H1 (cell line): ENCODE measurements at regions not wholly inside any gene's neighbourhood (a gene's known extent, or its start where the extent isn't known, plus 50 kb on each side); places are given as distances from the start of the nearest gene placed in this dataset.

ENCODE experiments used
- CTCF ChIA-PET: fragments of 300-600 bp; sonication (Branson Sonifier 250); formaldehyde crosslinking; loops from one replicate; lab custom pipeline; 2021; ENCODE audit not compliant: partially characterized antibody; lab: Charles Lee
- POLR2A ChIA-PET: fragments of 300-600 bp; sonication (Branson Sonifier 250); formaldehyde crosslinking; loops from one replicate; lab custom pipeline; 2021; ENCODE audit warnings: inconsistent platforms; ENCODE audit not compliant: partially characterized antibody; lab: Charles Lee
- DNase-seq, 2 experiments: peaks; one replicate each; pipeline versions ENCODE4 v3.0.0 to v3.0.0-alpha.2; 2010 to 2022; ENCODE audit warnings: low spot score in 2 of 2, low read depth in 1 of 2, mixed read lengths in 1 of 2
- FAIRE-seq: peaks from 2 replicates; lab custom pipeline; 2011; peaks lifted over from hg19 to GRCh38; lab: Jason Lieb, UNC
- H2AFZ ChIP-seq: 2 replicates; pipeline ENCODE4 v1.8.1; 2012; ENCODE audit warnings: low read length, inconsistent platforms
- H2AK5ac ChIP-seq: 2 replicates; pipeline ENCODE4 v1.6.1; 2013; ENCODE audit warnings: low read depth, low read length
- H2BK120ac ChIP-seq: replicated peaks from 2 replicates; pipeline ENCODE3; 2013; ENCODE audit warnings: low read depth, low read length, inconsistent platforms
- H2BK12ac ChIP-seq: 2 replicates; pipeline ENCODE4 v1.6.1; 2013; ENCODE audit warnings: low read depth, low read length
- H2BK15ac ChIP-seq: 2 replicates; pipeline ENCODE4 v1.6.1; 2013; ENCODE audit warnings: low read length
- H2BK20ac ChIP-seq: 2 replicates; pipeline ENCODE4 v1.6.1; 2013; ENCODE audit warnings: low read length
- H2BK5ac ChIP-seq: 2 replicates; pipeline ENCODE4 v1.6.1; 2013; ENCODE audit warnings: low read depth, low read length
- H3K14ac ChIP-seq: 2 replicates; pipeline ENCODE4 v1.6.1; 2013; ENCODE audit warnings: inconsistent platforms; ENCODE audit not compliant: insufficient read length
- H3K18ac ChIP-seq: 2 replicates; pipeline ENCODE4 v1.6.1; 2013; ENCODE audit warnings: low read length; ENCODE audit errors: extremely low read depth
- H3K23ac ChIP-seq: 2 replicates; pipeline ENCODE4 v1.6.1; 2013; ENCODE audit warnings: inconsistent platforms; ENCODE audit not compliant: insufficient read length
- H3K23me2 ChIP-seq: 2 replicates; pipeline ENCODE4 v1.6.1; 2013; ENCODE audit warnings: low read depth, low read length
- H3K27ac ChIP-seq: 2 replicates; pipeline ENCODE4 v1.6.1; 2011; ENCODE audit warnings: low read depth, low read length, inconsistent platforms
- H3K27me3 ChIP-seq, 4 experiments: replicated peaks in 1 of 4; 1 replicate in 1 of 4; 2 replicates in 3 of 4; pipeline versions ENCODE4 v1.6.1 to v1.8.1; 2011 to 2013; ENCODE audit warnings: low read length in 3 of 4, mild to moderate bottlenecking in 3 of 4, inconsistent platforms in 2 of 4, mixed read lengths in 2 of 4, moderate library complexity in 1 of 4; ENCODE audit not compliant: control insufficient read depth in 3 of 4, insufficient read depth in 3 of 4; ENCODE audit errors: extremely low read depth in 1 of 4
- H3K36me3 ChIP-seq, 4 experiments: 2 replicates each; pipeline versions ENCODE4 v1.6.1 to v1.8.1; 2011 to 2013; ENCODE audit warnings: mild to moderate bottlenecking in 4 of 4, low read length in 3 of 4, moderate library complexity in 2 of 4, control low read depth in 1 of 4, inconsistent platforms in 1 of 4; ENCODE audit not compliant: insufficient read depth in 4 of 4, control insufficient read depth in 2 of 4
- H3K4ac ChIP-seq: replicated peaks from 2 replicates; pipeline ENCODE3; 2013; ENCODE audit warnings: low read length, low read depth, mixed read lengths, inconsistent platforms; ENCODE audit not compliant: insufficient read length
- H3K4me1 ChIP-seq, 4 experiments: replicated peaks in 1 of 4; 1 replicate in 1 of 4; 2 replicates in 3 of 4; pipeline versions ENCODE4 v1.6.1 to v1.8.1; 2011 to 2013; ENCODE audit warnings: low read length in 3 of 4, inconsistent platforms in 2 of 4, mixed read lengths in 1 of 4; ENCODE audit not compliant: insufficient read depth in 4 of 4, control insufficient read depth in 3 of 4
- H3K4me2 ChIP-seq, 2 experiments: 2 replicates each; pipeline versions ENCODE4 v1.6.1 to v1.8.1; 2011 to 2013; ENCODE audit warnings: low read depth in 2 of 2, low read length in 2 of 2, control low read depth in 1 of 2, inconsistent platforms in 1 of 2, mild to moderate bottlenecking in 1 of 2; ENCODE audit not compliant: insufficient read depth in 1 of 2
- H3K4me3 ChIP-seq, 4 experiments: fragments of 200-600, 300-600 bp in 1 of 4; sonication (generic), shearing (Covaris generic), sonication (Bioruptor Twin) in 1 of 4; 2 replicates each; pipeline versions ENCODE4 v1.5.1 to v1.8.1; 2011 to 2016; ENCODE audit warnings: low read length in 4 of 4, low read depth in 3 of 4, control low read depth in 2 of 4, inconsistent platforms in 2 of 4, mild to moderate bottlenecking in 2 of 4, mixed read lengths in 1 of 4, moderate library complexity in 1 of 4; ENCODE audit not compliant: insufficient read depth in 2 of 4; ENCODE audit errors: extremely low read depth in 1 of 4
- H3K56ac ChIP-seq: replicated peaks from 2 replicates; pipeline ENCODE3; 2013; ENCODE audit warnings: low read depth, mild to moderate bottlenecking, mixed read lengths, low read length, inconsistent platforms; ENCODE audit not compliant: insufficient read length
- H3K79me1 ChIP-seq: 2 replicates; pipeline ENCODE4 v1.6.1; 2013; ENCODE audit warnings: low read depth, low read length, control low read depth
- H3K79me2 ChIP-seq, 2 experiments: 2 replicates each; pipeline versions ENCODE4 v1.6.1 to v1.8.1; 2012 to 2013; ENCODE audit warnings: low read length in 2 of 2, mild to moderate bottlenecking in 2 of 2, inconsistent platforms in 1 of 2; ENCODE audit not compliant: insufficient read depth in 2 of 2, control insufficient read depth in 1 of 2
- H3K9ac ChIP-seq, 4 experiments: replicated peaks in 1 of 4; 1 replicate in 1 of 4; 2 replicates in 3 of 4; pipeline versions ENCODE4 v1.6.1 to v1.8.1; 2011 to 2013; ENCODE audit warnings: low read depth in 3 of 4, low read length in 3 of 4, control low read depth in 2 of 4, mild to moderate bottlenecking in 2 of 4, moderate library complexity in 2 of 4, inconsistent platforms in 1 of 4; ENCODE audit errors: extremely low read depth in 1 of 4
- H3K9me3 ChIP-seq, 2 experiments: 2 replicates each; pipeline versions ENCODE4 v1.6.1 to v1.8.1; 2012 to 2013; ENCODE audit warnings: mild to moderate bottlenecking in 2 of 2, moderate library complexity in 2 of 2, control low read depth in 1 of 2, inconsistent platforms in 1 of 2, low read depth in 1 of 2, low read length in 1 of 2, mixed read lengths in 1 of 2; ENCODE audit not compliant: insufficient read depth in 2 of 2
- H4K20me1 ChIP-seq, 2 experiments: replicated peaks in 1 of 2; 2 replicates each; pipeline versions ENCODE3 to v1.8.1; 2011 to 2013; ENCODE audit warnings: inconsistent platforms in 2 of 2, low read length in 2 of 2, mild to moderate bottlenecking in 1 of 2; ENCODE audit not compliant: insufficient read depth in 2 of 2, control insufficient read depth in 1 of 2
- H4K5ac ChIP-seq: 2 replicates; pipeline ENCODE4 v1.6.1; 2013; ENCODE audit warnings: low read length, low read depth, mixed read lengths, inconsistent platforms; ENCODE audit not compliant: insufficient read length
- H4K8ac ChIP-seq: 2 replicates; pipeline ENCODE4 v1.8.0; 2013; ENCODE audit warnings: mild to moderate bottlenecking, moderate library complexity, low read length, inconsistent platforms; ENCODE audit not compliant: insufficient read depth; ENCODE audit errors: extremely low read depth
- H4K91ac ChIP-seq: replicated peaks from 2 replicates; pipeline ENCODE3; 2013; ENCODE audit warnings: low read length, mixed read lengths, inconsistent platforms; ENCODE audit not compliant: insufficient read length
- CHD2 ChIP-seq: IDR thresholded peaks from 2 replicates; pipeline ENCODE4 v1.6.1; 2012; ENCODE audit warnings: low read length, improper control_type of control experiment
- CREB1 ChIP-seq: IDR thresholded peaks from 2 replicates; pipeline ENCODE4 v1.6.1; 2012; ENCODE audit warnings: inconsistent platforms
- KDM5A ChIP-seq: fragments of 200-600 bp; IDR thresholded peaks from 2 replicates; pipeline ENCODE4 v1.7.1; 2012; ENCODE audit warnings: mild to moderate bottlenecking, low read length, inconsistent platforms, mixed read lengths
- MAX ChIP-seq: IDR thresholded peaks from 2 replicates; pipeline ENCODE4 v1.6.1; 2012; ENCODE audit warnings: inconsistent platforms
- POLR2A ChIP-seq, 2 experiments: IDR thresholded peaks; 1 replicate in 1 of 2; 2 replicates in 1 of 2; pipeline ENCODE4 v1.6.1; 2011; ENCODE audit warnings: low read depth in 2 of 2, low read length in 2 of 2, mild to moderate bottlenecking in 2 of 2; ENCODE audit errors: control extremely low read depth in 1 of 2
- POLR2AphosphoS5 ChIP-seq: IDR thresholded peaks from 2 replicates; pipeline ENCODE4 v1.6.1; 2011; ENCODE audit warnings: low read depth, low read length
- SIX5 ChIP-seq: IDR thresholded peaks from 2 replicates; pipeline ENCODE4 v1.6.1; 2011; ENCODE audit warnings: mild to moderate bottlenecking, low read depth, low read length
- SP4 ChIP-seq: IDR thresholded peaks from 2 replicates; pipeline ENCODE4 v1.6.1; 2012; ENCODE audit warnings: low read length, inconsistent platforms
- SUZ12 ChIP-seq: fragments of 200-600 bp; sonication (generic); IDR thresholded peaks from 2 replicates; pipeline ENCODE4 v1.6.1; 2012; ENCODE audit warnings: mild to moderate bottlenecking, inconsistent platforms, low read length, moderate library complexity, mixed read lengths
- WGBS, 2 experiments: shearing (Covaris generic) in 1 of 2; methylation state at CpG; one replicate each; pipeline versions ENCODE4 v1.1.6 to v1.1.7; 2013 to 2015; ENCODE audit warnings: low lambda C conversion rate in 2 of 2, mixed read lengths in 2 of 2, inconsistent platforms in 1 of 2, low coverage in 1 of 2, missing lambda C conversion rate in 1 of 2; ENCODE audit not compliant: insufficient replicate concordance in 2 of 2, insufficient coverage in 1 of 2, insufficient read length in 1 of 2; ENCODE audit errors: extremely low coverage in 1 of 2, missing lambda C conversion rate in 1 of 2; 5-methylcytosine and 5-hydroxymethylcytosine counted together
- TF ChIP-seq, protein P1 (sequence below), 3 experiments: IDR thresholded peaks; 1 replicate in 2 of 3; 2 replicates in 1 of 3; pipeline versions ENCODE4 v1.5.1 to v1.6.1; 2011; ENCODE audit warnings: low read length in 3 of 3, mild to moderate bottlenecking in 3 of 3, inconsistent platforms in 2 of 3, low read depth in 1 of 3, moderate library complexity in 1 of 3; ENCODE audit not compliant: insufficient read depth in 1 of 3; ENCODE audit errors: control extremely low read depth in 1 of 3

- POLR2A ChIA-PET, result interaction anchor here (0.5 to 1.9 kb wide), 4 partner anchors 26 to 602 kb away, joined by 3 to 6 read pairs (median 3); no protein-coding TSS in a partner anchor
- no peak for FAIRE-seq
- no peaks in the 10 kb centered on the region for H3K36me3 ChIP-seq
- peak; percentile 56; the same call in 1 of the 2 replicates for TF ChIP-seq CREB1
- TF ChIP-seq CHD2, result peak; percentile 71
- TF ChIP-seq SUZ12, result peak; percentile 38
- TF ChIP-seq POLR2A (IDR thresholded peaks at IDR 0.05; ENCODE audit: control extremely low read depth in 1 of 2, low read depth in 2 of 2, low read length in 2 of 2), result peak; percentile 82 to 87
- TF ChIP-seq SP4, result no peak
- TF ChIP-seq KDM5A, result no peak
- peak; percentile 64 for TF ChIP-seq MAX
- peak; percentile 87 for TF ChIP-seq POLR2AphosphoS5
- no peak for TF ChIP-seq SIX5
- TF ChIP-seq, protein P1, sequence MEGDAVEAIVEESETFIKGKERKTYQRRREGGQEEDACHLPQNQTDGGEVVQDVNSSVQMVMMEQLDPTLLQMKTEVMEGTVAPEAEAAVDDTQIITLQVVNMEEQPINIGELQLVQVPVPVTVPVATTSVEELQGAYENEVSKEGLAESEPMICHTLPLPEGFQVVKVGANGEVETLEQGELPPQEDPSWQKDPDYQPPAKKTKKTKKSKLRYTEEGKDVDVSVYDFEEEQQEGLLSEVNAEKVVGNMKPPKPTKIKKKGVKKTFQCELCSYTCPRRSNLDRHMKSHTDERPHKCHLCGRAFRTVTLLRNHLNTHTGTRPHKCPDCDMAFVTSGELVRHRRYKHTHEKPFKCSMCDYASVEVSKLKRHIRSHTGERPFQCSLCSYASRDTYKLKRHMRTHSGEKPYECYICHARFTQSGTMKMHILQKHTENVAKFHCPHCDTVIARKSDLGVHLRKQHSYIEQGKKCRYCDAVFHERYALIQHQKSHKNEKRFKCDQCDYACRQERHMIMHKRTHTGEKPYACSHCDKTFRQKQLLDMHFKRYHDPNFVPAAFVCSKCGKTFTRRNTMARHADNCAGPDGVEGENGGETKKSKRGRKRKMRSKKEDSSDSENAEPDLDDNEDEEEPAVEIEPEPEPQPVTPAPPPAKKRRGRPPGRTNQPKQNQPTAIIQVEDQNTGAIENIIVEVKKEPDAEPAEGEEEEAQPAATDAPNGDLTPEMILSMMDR (IDR thresholded peaks at IDR 0.05; ENCODE audit: control extremely low read depth in 1 of 3, insufficient read depth in 1 of 3, low read depth in 1 of 3, low read length in 3 of 3), result no peak
Measured at GRCh38 chr9:94030318-94031179, 53.7 kb upstream of the PTPDC1 start.

More at GRCh38 chr9:94030318-94031179, 53.7 kb upstream of the PTPDC1 start:
- H3K79me2 ChIP-seq, result no peaks in the 10 kb centered on the region
- peak overlapping the region; percentile 39; the same call in 1 of the 2 replicates for H2BK5ac ChIP-seq
- H2BK12ac ChIP-seq, result no peak overlapping the region
- H3K23me2 ChIP-seq, result no peaks in the 10 kb centered on the region; the same call in none of the 2 replicates
- H3K27me3 ChIP-seq, result peaks cover 0 to 7% (median 1%) of the 10 kb centered on the region in 4 experiments; a peak in 4 of 7 replicates
- WGBS, 2 experiments, result 2% methylated on average over 69 of the region's 97 CpGs; no CpG with 5 or more reads in 1 of the 2 experiments
- peak overlapping the region; percentile 45 for H2BK120ac ChIP-seq
- no peak overlapping the region for H3K23ac ChIP-seq
- H3K9me3 ChIP-seq, result peaks cover 14 to 22% of the 10 kb centered on the region in 2 experiments
- peak overlapping the region; percentile 61 to 86 (median 79); a peak in 5 of 7 replicates for H3K9ac ChIP-seq
- peak overlapping the region; percentile 52 to 89 for H3K4me2 ChIP-seq
- CTCF ChIA-PET, result interaction anchor here (1.7 to 2.5 kb wide), 2 partner anchors 11 to 16 kb away, joined by 5 to 10 read pairs; no protein-coding TSS in a partner anchor
- peak; percentile 43 to 89 for DNase-seq
- H3K79me1 ChIP-seq, result no peaks in the 10 kb centered on the region
- peak overlapping the region; percentile 54 to 80 (median 76) for H3K4me3 ChIP-seq
- no peak overlapping the region for H3K14ac ChIP-seq
- H2BK15ac ChIP-seq, result no peak overlapping the region
- peak overlapping the region; percentile 96 for H4K91ac ChIP-seq
- H2AFZ ChIP-seq, result peak overlapping the region; percentile 98
- peak overlapping the region; percentile 82 for H4K8ac ChIP-seq
- peak overlapping the region; percentile 50; the same call in 1 of the 2 replicates for H3K27ac ChIP-seq
- H3K4ac ChIP-seq, result no peak overlapping the region
- H2BK20ac ChIP-seq, result no peak overlapping the region
- H3K18ac ChIP-seq, result peak overlapping the region; percentile 91
- H3K56ac ChIP-seq, result peak overlapping the region; percentile 88
- H4K20me1 ChIP-seq, result no peaks in the 10 kb centered on the region
- no peaks in the 10 kb centered on the region for H3K4me1 ChIP-seq
- no peak overlapping the region for H2AK5ac ChIP-seq
- peak overlapping the region; percentile 85 for H4K5ac ChIP-seq
